Panc1 (cell line): ENCODE measurements at regions not wholly inside any gene's neighbourhood (a gene's known extent, or its start where the extent isn't known, plus 50 kb on each side); places are given as distances from the start of the nearest gene placed in this dataset.

ENCODE experiments used
- ATAC-seq: fragments of 200-7000 bp; cut with Tn5 transposase; 2 replicates; pipeline ENCODE4 v1.9.1; 2020; ENCODE audit warnings: mild to moderate bottlenecking, moderate library complexity
- BruUV-seq: library from RNA; stranded (reverse); fragments of 400-500 nt; replicated peaks from 2 replicates; lab custom pipeline; 2021; lab: Mats Ljungman, UMichigan
- CTCF ChIA-PET: fragments of 300-600 bp; sonication (Branson Sonifier 250); formaldehyde crosslinking; loops from one replicate; lab custom pipeline; 2022; ENCODE audit warnings: antibody characterized with exemption; lab: Charles Lee
- POLR2A ChIA-PET: fragments of 300-600 bp; sonication (Branson Sonifier 250); formaldehyde crosslinking; loops from one replicate; lab custom pipeline; 2022; ENCODE audit warnings: antibody characterized with exemption; lab: Charles Lee
- DNase-seq: peaks from one replicate; pipeline ENCODE4 v3.0.0-alpha.2; 2010; ENCODE audit warnings: low read depth, low spot score
- H3K27ac ChIP-seq: 2 replicates; pipeline ENCODE4 v1.5.1; 2011; ENCODE audit warnings: mild to moderate bottlenecking, low read length, inconsistent platforms
- H3K27me3 ChIP-seq: fragments of 200-500 bp; sonication (Bioruptor generic); 2 replicates; pipeline ENCODE4 v1.6.0; 2014; ENCODE audit warnings: low read length, inconsistent platforms; ENCODE audit not compliant: control insufficient read depth, insufficient read depth
- H3K36me3 ChIP-seq: fragments of 200-500 bp; sonication (Bioruptor generic); 2 replicates; pipeline ENCODE4 v1.5.1; 2014; ENCODE audit warnings: inconsistent platforms, mild to moderate bottlenecking, low read length, moderate library complexity; ENCODE audit not compliant: control insufficient read depth, insufficient read depth
- H3K4me1 ChIP-seq: 2 replicates; pipeline ENCODE4 v1.5.1; 2011; ENCODE audit warnings: inconsistent platforms, mild to moderate bottlenecking, low read length, moderate library complexity; ENCODE audit not compliant: control insufficient read depth, insufficient read depth
- H3K4me3 ChIP-seq, 2 experiments: 2 replicates each; pipeline ENCODE4 v1.5.1; 2011 to 2012; ENCODE audit warnings: low read depth in 2 of 2, low read length in 2 of 2, mild to moderate bottlenecking in 2 of 2, inconsistent platforms in 1 of 2, moderate library complexity in 1 of 2
- H3K9me3 ChIP-seq: fragments of 200-500 bp; sonication (Bioruptor generic); 2 replicates; pipeline ENCODE4 v1.5.1; 2014; ENCODE audit warnings: low read depth, mild to moderate bottlenecking, inconsistent platforms, low read length, moderate library complexity; ENCODE audit not compliant: control insufficient read depth, insufficient read depth
- POLR2AphosphoS5 ChIP-seq: IDR thresholded peaks from 2 replicates; pipeline ENCODE4 v1.6.1; 2012; ENCODE audit warnings: mild to moderate bottlenecking, low read depth, low read length, moderate library complexity
- SIN3A ChIP-seq: IDR thresholded peaks from 2 replicates; pipeline ENCODE4 v1.6.1; 2012; ENCODE audit warnings: low read depth, mild to moderate bottlenecking, low read length, moderate library complexity, borderline replicate concordance; ENCODE audit not compliant: insufficient read depth
- TCF7L2 ChIP-seq: IDR thresholded peaks from 2 replicates; pipeline ENCODE4 v1.6.1; 2011; ENCODE audit warnings: mild to moderate bottlenecking, low read depth, low read length, inconsistent platforms
- in situ Hi-C: cut with HindIII; loops from 2 replicates; pipeline ENCODE4 v1.10.0; 2016; ENCODE audit warnings: low sequenced_read_pairs, low pct_unique_long_range_greater_than_20kb
- intact Hi-C: fragments of 100-400 bp; cut with micrococcal nuclease; formaldehyde crosslinking; loops from one replicate; pipeline ENCODE4 v1.10.0; 2022; ENCODE audit not compliant: unreplicated experiment
- TF ChIP-seq, protein P1 (sequence below), 2 experiments: IDR thresholded peaks; 2 replicates each; pipeline ENCODE4 v1.6.1; 2011 to 2012; ENCODE audit warnings: low read depth in 2 of 2, control low read depth in 1 of 2, low read length in 1 of 2, mild to moderate bottlenecking in 1 of 2, moderate library complexity in 1 of 2; ENCODE audit not compliant: insufficient read depth in 1 of 2
- TF ChIP-seq, protein P2 (sequence below): fragments of 450-650 bp; IDR thresholded peaks from 2 replicates; pipeline ENCODE4 v1.5.1; 2017; ENCODE audit warnings: mild to moderate bottlenecking

DNA sequence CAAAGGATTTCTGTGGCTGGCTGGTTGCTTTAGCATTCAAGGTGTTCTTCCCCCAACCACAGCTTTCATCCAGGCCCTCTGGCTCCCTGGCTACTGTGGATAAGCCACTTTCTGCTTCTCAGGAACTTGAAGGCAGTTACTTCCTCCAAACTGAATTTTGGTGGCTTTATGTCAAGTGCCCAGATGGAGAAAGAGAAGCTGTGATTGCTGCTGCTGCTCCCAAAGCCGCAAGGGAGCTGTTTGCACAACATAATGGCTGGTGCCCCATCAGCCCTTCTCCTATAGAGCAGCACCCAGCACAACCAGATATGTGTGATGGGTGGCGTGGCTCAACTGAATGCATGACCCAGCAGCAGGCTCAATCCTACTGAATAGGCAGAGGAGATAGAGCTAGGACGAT, 465.2 kb downstream of the MAFB start:
- Histone ChIP-seq H3K4me1 (no peaks in the 10 kb centered on the region), H3K27ac (no peak overlapping the region), H3K9me3 (no peaks in the 10 kb centered on the region), H3K27me3 (no peaks in the 10 kb centered on the region), H3K36me3 (no peaks in the 10 kb centered on the region), H3K4me3 (no peak overlapping the region)
- ATAC-seq (no peak), DNase-seq (no peak)
- TF ChIP-seq, protein P1, sequence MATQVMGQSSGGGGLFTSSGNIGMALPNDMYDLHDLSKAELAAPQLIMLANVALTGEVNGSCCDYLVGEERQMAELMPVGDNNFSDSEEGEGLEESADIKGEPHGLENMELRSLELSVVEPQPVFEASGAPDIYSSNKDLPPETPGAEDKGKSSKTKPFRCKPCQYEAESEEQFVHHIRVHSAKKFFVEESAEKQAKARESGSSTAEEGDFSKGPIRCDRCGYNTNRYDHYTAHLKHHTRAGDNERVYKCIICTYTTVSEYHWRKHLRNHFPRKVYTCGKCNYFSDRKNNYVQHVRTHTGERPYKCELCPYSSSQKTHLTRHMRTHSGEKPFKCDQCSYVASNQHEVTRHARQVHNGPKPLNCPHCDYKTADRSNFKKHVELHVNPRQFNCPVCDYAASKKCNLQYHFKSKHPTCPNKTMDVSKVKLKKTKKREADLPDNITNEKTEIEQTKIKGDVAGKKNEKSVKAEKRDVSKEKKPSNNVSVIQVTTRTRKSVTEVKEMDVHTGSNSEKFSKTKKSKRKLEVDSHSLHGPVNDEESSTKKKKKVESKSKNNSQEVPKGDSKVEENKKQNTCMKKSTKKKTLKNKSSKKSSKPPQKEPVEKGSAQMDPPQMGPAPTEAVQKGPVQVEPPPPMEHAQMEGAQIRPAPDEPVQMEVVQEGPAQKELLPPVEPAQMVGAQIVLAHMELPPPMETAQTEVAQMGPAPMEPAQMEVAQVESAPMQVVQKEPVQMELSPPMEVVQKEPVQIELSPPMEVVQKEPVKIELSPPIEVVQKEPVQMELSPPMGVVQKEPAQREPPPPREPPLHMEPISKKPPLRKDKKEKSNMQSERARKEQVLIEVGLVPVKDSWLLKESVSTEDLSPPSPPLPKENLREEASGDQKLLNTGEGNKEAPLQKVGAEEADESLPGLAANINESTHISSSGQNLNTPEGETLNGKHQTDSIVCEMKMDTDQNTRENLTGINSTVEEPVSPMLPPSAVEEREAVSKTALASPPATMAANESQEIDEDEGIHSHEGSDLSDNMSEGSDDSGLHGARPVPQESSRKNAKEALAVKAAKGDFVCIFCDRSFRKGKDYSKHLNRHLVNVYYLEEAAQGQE (IDR thresholded peaks at IDR 0.05; ENCODE audit: insufficient read depth in 1 of 2, low read depth in 2 of 2, low read length in 1 of 2): no peak
- TF ChIP-seq SIN3A (no peak), TCF7L2 (no peak), POLR2AphosphoS5 (no peak)
- TF ChIP-seq, protein P2, sequence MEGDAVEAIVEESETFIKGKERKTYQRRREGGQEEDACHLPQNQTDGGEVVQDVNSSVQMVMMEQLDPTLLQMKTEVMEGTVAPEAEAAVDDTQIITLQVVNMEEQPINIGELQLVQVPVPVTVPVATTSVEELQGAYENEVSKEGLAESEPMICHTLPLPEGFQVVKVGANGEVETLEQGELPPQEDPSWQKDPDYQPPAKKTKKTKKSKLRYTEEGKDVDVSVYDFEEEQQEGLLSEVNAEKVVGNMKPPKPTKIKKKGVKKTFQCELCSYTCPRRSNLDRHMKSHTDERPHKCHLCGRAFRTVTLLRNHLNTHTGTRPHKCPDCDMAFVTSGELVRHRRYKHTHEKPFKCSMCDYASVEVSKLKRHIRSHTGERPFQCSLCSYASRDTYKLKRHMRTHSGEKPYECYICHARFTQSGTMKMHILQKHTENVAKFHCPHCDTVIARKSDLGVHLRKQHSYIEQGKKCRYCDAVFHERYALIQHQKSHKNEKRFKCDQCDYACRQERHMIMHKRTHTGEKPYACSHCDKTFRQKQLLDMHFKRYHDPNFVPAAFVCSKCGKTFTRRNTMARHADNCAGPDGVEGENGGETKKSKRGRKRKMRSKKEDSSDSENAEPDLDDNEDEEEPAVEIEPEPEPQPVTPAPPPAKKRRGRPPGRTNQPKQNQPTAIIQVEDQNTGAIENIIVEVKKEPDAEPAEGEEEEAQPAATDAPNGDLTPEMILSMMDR: no peak
- intact Hi-C loops: no loop called here
- in situ Hi-C loops: no loop called here
- no TSS peak for BruUV-seq
- ChIA-PET POLR2A (no interaction called here), CTCF (no interaction called here)

- H3K36me3 ChIP-seq: no peaks in the 10 kb centered on the region
- in situ Hi-C loops: no loop called here
- no peaks in the 10 kb centered on the region for H3K4me1 ChIP-seq
- H3K27me3 ChIP-seq: no peaks in the 10 kb centered on the region
- no peak for TF ChIP-seq SIN3A
- TF ChIP-seq TCF7L2: no peak
- TF ChIP-seq, protein P1 (IDR thresholded peaks at IDR 0.05; ENCODE audit: insufficient read depth in 1 of 2, low read depth in 2 of 2, low read length in 1 of 2): no peak
- TF ChIP-seq POLR2AphosphoS5: no peak
- TF ChIP-seq, protein P2: no peak
- no TSS peak for BruUV-seq
- no peak for ATAC-seq
- DNase-seq: no peak
- H3K27ac ChIP-seq: no peak overlapping the region
- no peak overlapping the region for H3K4me3 ChIP-seq
- POLR2A ChIA-PET: no interaction called here
- CTCF ChIA-PET: no interaction called here
- no peaks in the 10 kb centered on the region for H3K9me3 ChIP-seq
- intact Hi-C loops: no loop called here
These were observed 470.1 kb downstream of the MAFB start for GRCh38 chr20:40218971-40219370.
